Astrocyte of the cerebellum (primary cell): ENCODE measurements at regions not wholly inside any gene's neighbourhood (a gene's known extent, or its start where the extent isn't known, plus 50 kb on each side); places are given as distances from the start of the nearest gene placed in this dataset.
"Not testable (repeated sequence)": the region's sequence is repeated elsewhere in the genome, so short reads cannot be mapped to it uniquely, and the experiment has no call there.

ENCODE experiments used
- DNase-seq: peaks from one replicate; pipeline ENCODE4 v3.0.0-alpha.2; 2011; ENCODE audit warnings: low read depth
- H3K4me3 ChIP-seq: 2 replicates; pipeline ENCODE4 v1.5.1; 2011; ENCODE audit warnings: mild to moderate bottlenecking, low read depth, low read length, moderate library complexity
- CTCF ChIP-seq: IDR thresholded peaks from 2 replicates; pipeline ENCODE4 v1.5.1; 2012; ENCODE audit warnings: low read length, low read depth, moderate library complexity, mild to moderate bottlenecking; ENCODE audit errors: missing control alignments
- in situ Hi-C: cut with HindIII; loops from 2 replicates; pipeline ENCODE4 v1.10.0; 2017; ENCODE audit warnings: low sequenced_read_pairs

GRCh38 chr15:23869396-23869795, 182.3 kb upstream of the NDN start:
- DNase-seq: no peak
- H3K4me3 ChIP-seq: peak overlapping the region; percentile 9
- no peak for TF ChIP-seq CTCF
- in situ Hi-C loops: no loop called here

DNA sequence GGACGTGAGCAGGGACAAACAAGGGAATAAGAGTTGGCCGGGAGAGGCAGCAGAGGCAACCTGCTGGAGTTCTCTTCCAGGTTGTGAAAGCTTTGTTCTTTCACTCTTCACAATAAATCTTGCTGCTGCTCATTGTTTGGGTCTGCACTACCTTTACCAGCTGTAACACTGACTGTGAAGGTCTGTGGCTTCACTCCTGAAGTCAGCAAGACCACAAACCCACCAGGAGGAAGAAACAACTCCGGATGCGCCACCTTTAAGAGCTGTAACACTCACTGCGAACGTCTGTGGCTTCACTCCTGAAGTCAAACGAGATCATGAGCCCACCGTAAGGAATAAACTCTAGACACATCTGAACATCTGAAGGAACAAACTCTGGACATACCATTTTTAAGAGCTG, 186.5 kb upstream of the NDN start:
- DNase-seq, in situ Hi-C loops, H3K4me3 ChIP-seq: not testable (repeated sequence)

GRCh38 chr15:23877502-23878412, 190.7 kb upstream of the NDN start:
- in situ Hi-C loops: no loop called here
- TF ChIP-seq CTCF: peak; percentile 51
- DNase-seq: no peak
- H3K4me3 ChIP-seq: no peak overlapping the region

- TF ChIP-seq CTCF: no peak
- H3K4me3 ChIP-seq: no peak overlapping the region
- no peak for DNase-seq
- in situ Hi-C loops: no loop called here
Observed at GRCh38 chr15:23881291-23881690, 194.2 kb upstream of the NDN start.

- TF ChIP-seq CTCF: no peak
- H3K4me3 ChIP-seq: no peak overlapping the region
- in situ Hi-C loops: no loop called here
- no peak for DNase-seq
Observed at GRCh38 chr15:23890218-23890617, 203.1 kb upstream of the NDN start.

DNA sequence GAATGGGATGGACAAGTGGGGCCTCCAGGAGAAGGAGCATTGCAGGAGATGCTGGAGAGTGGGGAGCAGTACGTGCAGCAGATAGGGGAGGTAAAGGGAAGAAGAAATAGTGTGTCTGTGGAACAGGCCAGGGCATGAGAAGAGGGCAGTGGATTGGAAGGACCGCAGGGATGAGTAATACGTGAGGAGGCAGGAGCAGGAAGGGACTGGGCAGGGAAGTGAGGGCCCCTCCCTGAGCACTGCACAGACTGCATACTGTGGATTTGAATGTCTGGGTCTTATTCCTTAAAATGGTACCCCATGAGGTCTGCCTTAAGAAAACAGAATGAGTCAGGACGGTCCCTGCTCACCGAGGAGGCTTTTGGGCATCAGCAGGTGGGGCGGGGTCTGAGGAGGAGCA, 210.0 kb upstream of the NDN start:
- in situ Hi-C loops: no loop called here
- no peak overlapping the region for H3K4me3 ChIP-seq
- no peak for DNase-seq

More for the DNA sequence above, 210.0 kb upstream of the NDN start:
- TF ChIP-seq CTCF: no peak
